Heart right ventricle (tissue), 16 donors: ENCODE measurements at regions not wholly inside any gene's neighbourhood (a gene's known extent, or its start where the extent isn't known, plus 50 kb on each side); places are given as distances from the start of the nearest gene placed in this dataset.

Experiments used
- ATAC-seq, 8 donors: fragments of 200-7000 bp; cut with Tn5 transposase; one replicate each; pipeline ENCODE4 v1.9.1; 2020; ENCODE audit warnings: mild to moderate bottlenecking in 8 of 8, moderate library complexity in 8 of 8, moderate number of reproducible peaks in 1 of 8
- DNase-seq, 2 donors: peaks; one replicate each; pipeline ENCODE4 v3.0.0-alpha.2; 2020
- H3K27ac ChIP-seq, 10 donors: fragments of 200-600 bp; sonication (generic) in 2 of 10; one replicate each; pipeline versions ENCODE4 v1.5.0 to v1.8.0; 2020 to 2022; ENCODE audit warnings: mild to moderate bottlenecking in 3 of 10
- H3K27me3 ChIP-seq, 7 donors: fragments of 200-600 bp; one replicate each; pipeline ENCODE4 v1.8.0; 2021 to 2022; ENCODE audit warnings: mild to moderate bottlenecking in 2 of 7
- H3K36me3 ChIP-seq, 9 donors: fragments of 200-600 bp; sonication (generic) in 1 of 9; one replicate each; pipeline versions ENCODE4 v1.5.0 to v1.8.0; 2020 to 2022; ENCODE audit warnings: mild to moderate bottlenecking in 2 of 9
- H3K4me1 ChIP-seq, 9 donors: fragments of 200-600 bp; sonication (generic) in 1 of 9; one replicate each; pipeline versions ENCODE4 v1.5.0 to v1.8.0; 2020 to 2022; ENCODE audit warnings: mild to moderate bottlenecking in 4 of 9
- H3K4me3 ChIP-seq, 10 donors: fragments of 200-600 bp; sonication (generic) in 2 of 10; one replicate each; pipeline versions ENCODE4 v1.5.0 to v1.8.0; 2020 to 2022; ENCODE audit warnings: mild to moderate bottlenecking in 7 of 10, moderate library complexity in 2 of 10
- H3K9me3 ChIP-seq, 11 donors: fragments of 200-600 bp in 10 of 11; sonication (generic) in 2 of 11; one replicate each; pipeline versions ENCODE4 v1.5.0 to v1.8.0; 2013 to 2022; ENCODE audit warnings: mild to moderate bottlenecking in 2 of 11, control low read depth in 1 of 11, moderate library complexity in 1 of 11
- CTCF ChIP-seq, 9 donors: fragments of 200-600 bp; sonication (generic) in 2 of 9; IDR thresholded peaks; one replicate each; pipeline versions ENCODE4 v1.5.0 to v1.8.0; 2021 to 2022; ENCODE audit warnings: antibody characterized with exemption in 9 of 9, mild to moderate bottlenecking in 5 of 9, moderate library complexity in 1 of 9
- WGBS, 2 donors: extraction: QIAGEN DNeasy Blood & Tissue Kit; methylation state at CpG; one replicate each; pipeline ENCODE4 v1.1.7; 2013; ENCODE audit warnings: inconsistent platforms in 1 of 2; 5-methylcytosine and 5-hydroxymethylcytosine counted together
- intact Hi-C, 10 donors: fragments of 100-400 bp; cut with DNase I; formaldehyde crosslinking; loops; one replicate each; pipeline versions ENCODE4 v1.11.1 to v1.14.2; 2022
- donor health status: Arrhythmogenic right ventricular cardiomyopathy.
- donor health status: ischemic (EF 13 %, LVEDD 7.1; RV severe dilation, severe dysfunction).
- donor health status: healthy with polysubstance abuse.
- donor health status: DM: no; HTN: yes; CAD: no.
- donor health status: DM: no; HTN: no; CAD: no.
- donor health status: ischemic (EF 25% LVEDD 6.9; RV normal size, moderate dysfunction).
- donor health status: ischemic (EF 25% LVEDD 5.7; RV mildly dilated, moderate dysfunction).
- donor health status: healthy.
- donor health status: DM: yes; HTN: yes; CAD: no.
- donor health status: Ischemic cardiomyopathy.
- donor health status: ischemic (EF 35%, LVEDD 5.7; RV mildly dilated, moderate dysfunction).
- donor health status: nonischemic (EF 11% LVEDD 7.7; RV severe dilation, severe dysfunction).
- donor health status: DM: yes; HTN: yes; CAD: no.
- donor health status: PGD.
- donor health status: ischemic (EF 29% LVEDD 5.4; RV normal size, mild dysfunction).
- donor health status: nonischemic (EF 23%, LVEDD 6.1; RV moderate dilation, normal function).

- H3K9me3 ChIP-seq, result peaks cover 0 to 7% (median 0%) of the 10 kb centered on the region in 11 donors
- no peaks in the 10 kb centered on the region for H3K36me3 ChIP-seq
- intact Hi-C loops, result no loop called here
- H3K4me3 ChIP-seq, result no peak overlapping the region
- ATAC-seq (no peak), DNase-seq (no peak)
- no peaks in the 10 kb centered on the region for H3K4me1 ChIP-seq
- TF ChIP-seq CTCF (IDR thresholded peaks at IDR 0.05), result no peak
- H3K27me3 ChIP-seq, result no peaks in the 10 kb centered on the region
- no peak overlapping the region for H3K27ac ChIP-seq
These were observed 1145.1 kb upstream of the MAP3K7 start for GRCh38 chr6:91731939-91732338.

DNA sequence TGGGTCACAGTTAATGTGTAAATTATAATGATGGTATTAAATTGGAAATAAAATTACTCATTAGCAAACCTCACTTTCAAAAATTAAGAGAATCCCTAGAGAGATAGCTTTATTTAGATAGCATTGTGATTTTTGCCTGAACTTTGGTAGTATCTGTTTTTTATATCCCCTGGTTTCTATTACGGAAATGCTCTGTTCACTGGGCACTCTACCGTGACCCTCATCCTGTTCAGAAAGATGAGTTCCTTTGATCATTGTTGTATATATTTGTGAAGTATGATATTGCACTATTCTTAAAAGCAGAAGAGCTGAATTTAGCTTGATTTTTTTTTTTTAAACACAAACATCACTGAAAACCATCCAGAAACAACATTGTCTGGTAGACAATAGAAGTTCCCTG, 1143.8 kb upstream of the MAP3K7 start:
- H3K27ac ChIP-seq, result no peak overlapping the region
- no peaks in the 10 kb centered on the region for H3K27me3 ChIP-seq
- H3K4me1 ChIP-seq, result no peaks in the 10 kb centered on the region
- no peak for DNase-seq
- TF ChIP-seq CTCF (IDR thresholded peaks at IDR 0.05), result no peak
- H3K9me3 ChIP-seq, result peaks cover 0 to 8% (median 0%) of the 10 kb centered on the region in 11 donors
- intact Hi-C loops, result no loop called here
- ATAC-seq, result no peak
- no peak overlapping the region for H3K4me3 ChIP-seq
- WGBS, 2 donors, result 70 to 77% methylated on average over 2 of the region's 2 CpGs
- no peaks in the 10 kb centered on the region for H3K36me3 ChIP-seq

DNA sequence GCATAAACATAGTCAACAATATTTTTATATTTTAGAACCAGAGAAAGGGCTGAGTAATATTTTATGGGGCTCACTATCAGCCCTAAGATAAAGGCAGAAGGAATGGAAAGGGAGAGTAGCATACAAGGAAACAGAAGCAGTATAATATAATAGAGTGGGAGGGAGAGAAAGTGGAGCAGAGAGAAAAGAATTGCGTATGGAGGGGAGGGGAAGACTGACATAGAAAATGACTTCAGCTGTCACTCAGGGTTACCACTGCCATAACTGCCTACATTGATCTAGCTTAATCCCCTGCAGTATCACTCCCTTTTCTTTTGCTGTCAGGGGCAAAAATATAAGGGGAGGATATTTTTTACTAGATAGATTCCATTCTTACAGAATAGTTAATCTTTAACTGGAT, 1133.5 kb upstream of the MAP3K7 start:
- TF ChIP-seq CTCF (IDR thresholded peaks at IDR 0.05), result no peak
- WGBS, 2 donors, result 47 to 48% methylated on average over 1 of the region's 1 CpG
- H3K4me3 ChIP-seq, result no peak overlapping the region
- H3K27me3 ChIP-seq, result no peaks in the 10 kb centered on the region
- no peaks in the 10 kb centered on the region for H3K4me1 ChIP-seq
- H3K27ac ChIP-seq, result no peak overlapping the region
- H3K9me3 ChIP-seq, result peaks cover 0 to 9% (median 0%) of the 10 kb centered on the region in 11 donors
- no peaks in the 10 kb centered on the region for H3K36me3 ChIP-seq
- DNase-seq (no peak), ATAC-seq (no peak)
- intact Hi-C loops, result no loop called here

- intact Hi-C loops, result no loop called here
- 27 to 36% methylated on average over 1 of the region's 1 CpG for WGBS, 2 donors
- Histone ChIP-seq H3K4me1 (no peaks in the 10 kb centered on the region), H3K27me3 (no peaks in the 10 kb centered on the region), H3K4me3 (no peak overlapping the region), H3K9me3 (peaks cover 0 to under 1% (median 0%) of the 10 kb centered on the region in 11 donors), H3K36me3 (no peaks in the 10 kb centered on the region), H3K27ac (no peak overlapping the region)
- no peak for DNase-seq
- no peak for TF ChIP-seq CTCF (IDR thresholded peaks at IDR 0.05)
- no peak for ATAC-seq
These were observed 1132.5 kb upstream of the MAP3K7 start for GRCh38 chr6:91719414-91719813.

DNA sequence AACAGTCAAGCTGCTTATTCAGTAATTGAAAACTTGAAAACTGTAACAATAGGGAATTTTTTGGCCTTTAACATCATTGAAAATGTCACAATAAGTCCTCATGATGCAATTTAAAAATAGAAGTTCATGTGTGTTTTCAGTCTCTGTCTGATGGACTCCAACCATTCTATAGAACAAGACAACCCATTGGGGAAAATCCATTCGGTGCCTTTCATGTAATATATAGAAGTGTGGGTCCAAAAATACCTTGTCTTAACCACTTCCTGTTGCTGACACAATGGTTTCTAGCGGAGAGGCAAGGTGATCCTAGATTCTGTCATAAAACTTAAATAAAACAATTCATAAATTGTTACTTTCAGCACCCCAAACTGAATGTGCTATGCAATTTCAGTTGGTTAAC, 1131.3 kb upstream of the MAP3K7 start:
- WGBS, 2 donors, result 71 to 78% methylated on average over 2 of the region's 2 CpGs
- no peak overlapping the region for H3K4me3 ChIP-seq
- no peaks in the 10 kb centered on the region for H3K27me3 ChIP-seq
- DNase-seq (no peak), ATAC-seq (no peak)
- H3K4me1 ChIP-seq, result no peaks in the 10 kb centered on the region
- no peak for TF ChIP-seq CTCF (IDR thresholded peaks at IDR 0.05)
- H3K27ac ChIP-seq, result no peak overlapping the region
- intact Hi-C loops, result no loop called here
- H3K9me3 ChIP-seq, result no peaks in the 10 kb centered on the region
- no peaks in the 10 kb centered on the region for H3K36me3 ChIP-seq
